GM21526 (cell line): ENCODE measurements at regions not wholly inside any gene's neighbourhood (a gene's known extent, or its start where the extent isn't known, plus 50 kb on each side); places are given as distances from the start of the nearest gene placed in this dataset.

Experiments
- ATAC-seq: cut with Tn5 transposase; IDR thresholded peaks from one replicate; pipeline ENCODE4 v1.9.1; 2021; ENCODE audit warnings: moderate library complexity; ENCODE audit not compliant: unreplicated experiment, low FRiP score

- ATAC-seq, result no peak
Measured at GRCh38 chr10:43790147-43790546, 141.5 kb upstream of the ZNF32 start.

GRCh38 chr10:43785252-43785651 is 136.6 kb upstream of the ZNF32 start:
- ATAC-seq, result no peak

DNA sequence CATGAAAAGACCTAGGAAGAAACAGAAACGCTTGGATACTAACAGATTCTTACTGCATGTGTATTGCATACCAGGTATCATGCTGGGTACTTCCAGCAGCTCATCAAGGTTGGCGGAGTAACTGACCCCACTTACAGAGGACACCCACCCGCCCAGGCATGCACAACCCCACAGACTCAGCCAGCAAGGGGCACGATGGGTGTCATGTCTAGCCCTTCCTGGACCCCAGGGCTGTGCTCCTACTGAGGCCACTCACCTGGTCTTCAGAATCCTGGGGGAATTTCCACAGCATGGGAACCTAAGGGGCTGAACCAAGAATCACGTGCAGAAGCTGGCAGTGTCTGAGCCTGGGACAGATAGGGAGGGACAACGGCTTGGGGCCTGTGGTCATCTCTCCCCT is 134.1 kb upstream of the ZNF32 start:
- no peak for ATAC-seq

GRCh38 chr10:43781480-43782361 is 133.0 kb upstream of the ZNF32 start:
- no peak for ATAC-seq

GRCh38 chr10:43778571-43778970 is 129.9 kb upstream of the ZNF32 start:
- ATAC-seq, result no peak

- no peak for ATAC-seq
Measured at GRCh38 chr10:43775384-43775783, 126.7 kb upstream of the ZNF32 start.

- no peak for ATAC-seq
Measured at GRCh38 chr10:43774234-43774769, 125.6 kb upstream of the ZNF32 start.

GRCh38 chr10:43773736-43774135 is 125.1 kb upstream of the ZNF32 start:
- ATAC-seq, result no peak

GRCh38 chr10:43772171-43772570 is 123.5 kb upstream of the ZNF32 start:
- ATAC-seq, result no peak

- ATAC-seq, result no peak
Measured at GRCh38 chr10:43771675-43772074, 123.0 kb upstream of the ZNF32 start.

DNA sequence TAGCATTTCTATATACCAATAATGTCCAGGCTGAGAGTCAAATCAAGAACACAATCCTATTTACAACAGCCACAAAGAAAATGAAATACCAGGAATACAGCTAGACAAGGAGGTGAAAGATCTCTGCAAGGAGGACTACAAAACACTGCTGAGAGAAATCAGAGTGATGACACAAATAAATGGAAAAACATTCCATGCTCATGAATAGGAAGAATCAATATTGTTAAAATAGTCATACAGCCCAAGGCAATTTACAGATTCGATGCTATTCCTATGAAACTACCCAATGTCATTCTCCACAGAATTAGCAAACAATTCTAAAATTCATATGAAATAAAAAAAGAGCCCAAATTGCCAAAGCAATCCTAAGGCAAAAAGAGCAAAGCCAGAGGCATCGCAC is 116.8 kb upstream of the ZNF32 start:
- no peak for ATAC-seq

DNA sequence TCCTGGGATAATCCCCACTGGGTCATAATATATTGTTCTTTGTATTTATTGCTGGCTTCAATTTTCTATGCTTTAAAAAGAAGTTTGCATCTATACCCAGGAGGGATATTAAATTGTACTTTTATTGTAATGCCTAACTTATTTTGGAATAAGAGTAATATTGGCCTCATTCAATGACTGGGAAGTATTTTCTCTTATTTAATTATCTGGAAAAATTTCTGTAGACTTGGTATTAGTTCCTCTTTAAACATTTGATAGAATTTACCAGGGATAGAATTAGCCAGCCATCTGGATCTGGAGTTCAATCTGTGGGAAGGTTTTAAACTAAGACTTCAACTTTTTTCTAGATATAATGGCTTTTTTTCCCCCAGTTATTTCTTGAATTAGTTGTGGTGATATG is 115.2 kb upstream of the ZNF32 start:
- no peak for ATAC-seq

GRCh38 chr10:43760514-43760913 is 111.8 kb upstream of the ZNF32 start:
- ATAC-seq, result no peak

GRCh38 chr10:43759216-43759615 is 110.5 kb upstream of the ZNF32 start:
- no peak for ATAC-seq

GRCh38 chr10:43756341-43756740 is 107.7 kb upstream of the ZNF32 start:
- no peak for ATAC-seq

GRCh38 chr10:43754569-43755260 is 106.0 kb upstream of the ZNF32 start:
- ATAC-seq, result no peak

DNA sequence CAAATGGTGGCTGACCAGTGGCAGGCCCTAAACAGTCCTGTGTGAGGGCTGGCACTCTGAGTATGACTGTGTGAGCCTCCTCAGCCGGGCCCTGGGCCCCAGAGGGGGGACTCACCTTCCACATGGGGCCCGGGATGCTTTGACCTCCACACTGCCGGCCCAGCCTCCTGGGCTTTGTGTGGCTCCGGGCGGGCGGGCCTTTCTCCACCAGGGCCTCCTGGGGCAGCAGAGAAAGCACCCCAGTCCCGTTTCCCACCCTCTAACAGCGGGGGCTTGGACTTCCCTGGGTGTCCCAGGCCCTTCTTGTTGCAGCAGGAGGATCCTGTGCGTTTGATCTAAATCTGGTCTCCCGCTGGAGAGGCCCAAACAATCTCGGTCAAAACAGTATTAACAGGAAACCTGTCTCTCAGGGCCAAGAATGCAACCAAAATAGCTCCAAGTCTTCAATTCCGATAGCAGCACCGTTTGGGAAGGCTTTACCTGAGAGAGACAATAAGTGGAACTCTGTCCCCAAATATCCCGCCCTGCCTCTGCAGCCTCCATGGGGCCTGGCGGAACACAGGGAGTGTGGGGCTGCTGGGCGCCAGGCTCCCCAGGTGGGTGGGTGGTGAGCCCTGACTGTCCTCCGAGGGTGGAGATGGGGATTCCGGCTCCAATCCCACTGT is 104.8 kb upstream of the ZNF32 start:
- ATAC-seq, result no peak

- no peak for ATAC-seq
Measured at GRCh38 chr10:43752682-43753081, 104.0 kb upstream of the ZNF32 start.

DNA sequence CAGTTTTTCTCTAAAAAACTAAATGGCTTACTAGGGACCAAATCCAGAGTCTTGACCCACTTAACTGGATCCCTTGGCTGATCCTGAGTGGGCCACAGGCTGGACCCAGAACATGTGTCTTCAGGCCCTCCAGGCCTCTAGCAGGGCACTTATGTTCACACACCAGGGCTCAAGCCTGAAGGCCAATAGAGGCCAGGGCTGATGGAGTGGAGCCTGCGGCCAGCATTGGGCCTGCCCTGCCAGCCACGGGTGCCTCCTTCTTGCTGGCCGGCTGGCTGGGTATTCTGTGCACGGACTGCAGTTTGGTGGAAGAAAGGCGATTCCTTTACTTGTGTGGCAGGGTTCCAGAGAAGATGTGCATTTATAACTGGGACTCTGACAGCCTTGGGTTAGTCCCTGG is 103.0 kb upstream of the ZNF32 start:
- ATAC-seq, result no peak

DNA sequence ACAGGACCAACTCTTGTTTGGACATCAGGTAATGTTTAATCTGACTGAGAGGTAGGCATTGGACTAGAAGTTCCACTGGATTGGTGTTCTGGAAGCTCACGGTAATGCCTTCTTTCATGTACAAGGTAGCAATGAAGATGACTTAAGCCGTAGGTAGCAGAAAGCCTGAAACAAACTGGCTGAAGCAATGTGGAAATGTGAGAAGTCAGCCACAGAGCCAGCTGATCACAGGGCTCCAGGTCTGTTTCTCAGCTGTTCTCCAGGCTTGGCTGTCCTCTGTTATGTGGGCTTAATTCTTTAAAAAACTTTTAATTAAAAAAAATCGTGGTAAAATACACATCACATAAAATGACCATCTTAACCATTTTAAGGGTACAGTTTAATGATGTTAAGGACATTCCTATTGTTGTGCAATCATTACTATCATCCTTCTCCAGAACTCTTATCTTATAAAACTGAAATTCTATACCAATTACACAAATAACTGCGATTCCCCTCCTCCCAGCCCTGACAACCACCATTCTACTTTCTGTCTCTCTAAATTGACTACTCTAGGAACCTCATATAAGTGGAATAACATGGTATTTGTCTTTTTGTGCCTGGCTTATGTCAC is 101.4 kb upstream of the ZNF32 start:
- no peak for ATAC-seq

GRCh38 chr10:43749145-43749576 is 100.5 kb upstream of the ZNF32 start:
- no peak for ATAC-seq
